Renal pelvis (tissue), 1 donor: ENCODE measurements at regions not wholly inside any gene's neighbourhood (a gene's known extent, or its start where the extent isn't known, plus 50 kb on each side); places are given as distances from the start of the nearest gene placed in this dataset.
"Not testable (repeated sequence)": the region's sequence is repeated elsewhere in the genome, so short reads cannot be mapped to it uniquely, and the experiment has no call there.

Experiments
- DNase-seq: peaks from one replicate; pipeline ENCODE4 v3.0.0-alpha.2; 2013

DNA sequence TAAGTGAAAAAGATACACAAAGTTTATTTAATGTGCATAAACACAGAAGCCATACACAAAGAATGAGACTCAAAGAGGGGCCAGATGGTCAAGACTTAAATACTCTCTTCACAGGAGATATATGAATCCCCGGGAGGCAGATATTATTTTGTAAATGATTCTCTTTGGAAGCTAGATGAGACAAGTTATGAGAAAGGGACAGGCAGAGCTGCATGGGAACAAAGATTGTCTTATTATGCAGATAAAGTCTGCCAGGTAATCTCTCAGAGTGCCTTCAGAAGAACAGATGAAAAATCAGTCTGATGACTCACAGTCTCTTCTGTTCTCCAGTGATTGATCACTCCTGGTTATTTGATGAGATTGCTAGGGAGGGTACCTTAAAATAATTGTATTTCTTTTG lies 89.0 kb downstream of the NAF1 start:
- no peak for DNase-seq

GRCh38 chr4:163072222-163072621 lies 94.5 kb downstream of the NAF1 start:
- DNase-seq = no peak

- no peak for DNase-seq
These were observed 95.4 kb downstream of the NAF1 start for GRCh38 chr4:163071308-163071707.

DNA sequence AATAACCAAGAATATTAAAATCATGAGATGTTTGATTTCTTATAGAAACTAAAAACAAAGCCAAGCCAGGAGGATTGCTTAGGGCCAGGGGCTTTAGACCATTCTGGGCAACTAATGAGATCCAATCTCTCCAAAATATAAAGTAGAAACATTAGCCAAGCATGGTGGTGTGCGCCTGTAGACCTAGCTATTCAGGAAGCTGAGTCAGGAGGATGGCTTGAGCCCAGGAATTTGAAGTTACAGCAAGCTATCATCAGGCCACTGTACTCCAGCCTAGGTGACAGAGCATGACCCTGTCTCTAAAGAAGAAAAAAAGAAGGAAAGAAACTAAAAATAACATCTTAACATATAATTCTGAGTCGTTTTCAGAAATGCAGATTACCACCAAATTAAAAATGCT lies 96.7 kb downstream of the NAF1 start:
- no peak for DNase-seq

DNA sequence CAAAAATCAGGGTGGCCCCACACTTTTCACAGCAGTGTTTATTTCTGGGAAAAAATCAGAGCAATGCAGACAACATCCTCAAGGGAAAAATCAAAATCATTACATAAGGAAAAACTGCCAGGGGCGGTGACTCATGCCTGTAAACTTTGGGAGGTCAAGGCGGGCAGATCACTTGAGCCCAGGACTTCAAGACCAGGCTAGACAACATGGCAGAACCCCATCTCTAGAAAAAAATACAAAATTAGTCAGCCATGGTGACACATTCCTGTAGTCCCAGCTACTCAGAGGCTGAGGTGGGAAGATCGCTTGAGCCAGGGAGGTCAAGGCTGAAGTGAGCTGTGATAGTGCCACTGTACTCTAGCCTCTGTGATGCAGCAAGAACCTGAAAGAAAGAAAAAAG lies 102.8 kb downstream of the NAF1 start:
- DNase-seq = no peak

DNA sequence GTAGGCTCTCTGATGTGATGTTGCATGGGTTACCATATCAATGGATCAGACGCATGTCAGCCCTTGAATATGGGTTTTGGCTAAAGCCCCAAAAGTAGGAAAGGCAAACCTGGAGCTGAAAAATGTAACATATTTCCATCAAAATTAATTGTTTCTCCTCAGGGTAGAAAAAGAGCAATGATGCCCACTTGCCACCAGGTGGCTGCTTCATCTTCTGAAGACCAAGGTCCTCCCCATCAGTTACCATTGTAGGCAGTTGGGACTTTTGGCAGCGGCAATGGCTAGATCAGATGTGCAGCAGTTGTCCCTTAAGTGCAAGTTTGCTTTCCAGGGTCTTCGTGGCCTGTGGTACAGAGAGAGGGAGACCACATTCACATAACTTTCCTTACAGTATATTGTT lies 118.2 kb downstream of the NAF1 start:
- DNase-seq = no peak

DNA sequence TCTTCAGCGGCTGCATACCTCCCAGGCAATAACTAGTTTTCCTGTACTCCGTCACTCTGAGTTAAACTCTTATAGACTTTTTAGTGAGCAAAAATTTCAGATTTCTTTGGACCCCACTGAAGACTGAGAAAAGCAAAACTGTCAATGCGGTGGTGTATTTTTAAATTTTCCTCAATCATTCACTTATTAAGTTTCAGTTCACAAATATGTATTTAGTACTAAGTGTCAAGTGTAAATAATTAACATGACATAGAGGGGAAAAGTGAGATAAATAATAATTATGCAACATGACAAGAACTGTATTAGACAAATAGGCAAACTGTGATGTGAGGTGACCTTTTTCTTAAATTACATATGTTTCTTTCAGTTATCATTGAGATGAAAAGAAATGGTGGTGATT lies 124.4 kb downstream of the NAF1 start:
- no peak for DNase-seq

DNA sequence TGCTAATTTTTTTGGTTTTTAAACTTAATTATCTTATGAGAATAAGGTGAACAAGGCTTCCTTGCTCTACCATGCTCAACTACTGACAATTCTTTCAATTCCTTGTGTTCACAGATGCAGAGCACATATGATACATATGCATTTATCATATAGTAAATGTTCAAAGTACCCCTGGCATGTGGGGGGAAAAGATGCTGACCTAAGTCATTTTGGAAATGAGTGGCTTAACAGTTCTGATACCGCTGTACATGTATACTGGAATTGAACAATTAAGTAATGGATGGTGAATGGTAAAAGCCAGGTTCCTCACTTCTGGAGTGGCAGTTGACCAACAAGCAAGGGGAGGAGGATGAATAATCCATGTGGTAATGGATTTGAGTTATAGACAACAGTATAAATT lies 149.6 kb downstream of the NAF1 start:
- DNase-seq = no peak

DNA sequence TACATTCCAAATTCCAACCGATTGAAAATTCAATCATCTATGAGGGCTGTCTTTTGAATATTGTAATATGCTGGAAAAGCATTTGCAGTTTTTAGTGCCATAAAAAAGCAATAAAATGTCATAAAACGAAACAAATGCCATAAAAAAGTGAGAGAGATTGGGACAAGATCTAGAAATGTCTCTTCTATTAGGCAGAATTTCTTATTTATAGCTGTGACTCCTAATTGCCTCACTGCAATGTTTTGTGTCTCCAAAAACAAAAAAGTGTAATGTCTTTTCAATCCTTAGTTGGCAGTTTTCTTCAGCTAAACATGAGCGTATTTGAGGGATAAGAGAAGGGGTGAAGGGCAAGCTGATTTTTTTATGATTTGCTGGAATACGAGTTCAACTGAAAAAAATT lies 153.9 kb downstream of the NAF1 start:
- no peak for DNase-seq

- DNase-seq = no peak
These were observed 162.7 kb downstream of the NAF1 start for GRCh38 chr4:163003979-163004378.

DNA sequence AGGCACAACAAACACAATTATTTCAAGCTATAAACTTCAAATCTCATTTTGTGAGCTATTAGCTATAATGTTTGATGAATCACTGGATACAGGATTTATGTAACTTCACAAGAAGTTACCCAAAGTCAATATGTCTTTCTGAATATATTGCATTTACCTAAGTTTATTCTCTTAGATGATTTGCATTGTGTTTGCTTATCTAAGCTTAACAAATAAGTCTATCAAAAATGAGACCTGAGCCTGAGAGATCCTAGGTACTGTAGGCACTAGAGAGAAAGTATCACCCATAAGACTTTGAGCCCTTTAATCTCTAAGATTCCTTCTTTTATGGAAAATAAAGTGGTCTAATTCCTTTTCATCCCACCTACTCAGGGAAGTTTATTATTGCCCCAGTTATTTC lies 178.2 kb downstream of the NAF1 start:
- no peak for DNase-seq

GRCh38 chr4:162985131-162985530 lies 181.6 kb downstream of the NAF1 start:
- no peak for DNase-seq

GRCh38 chr4:162984621-162985020 lies 182.1 kb downstream of the NAF1 start:
- no peak for DNase-seq

- DNase-seq = no peak
These were observed 184.9 kb downstream of the NAF1 start for GRCh38 chr4:162981823-162982222.

- no peak for DNase-seq
These were observed 188.3 kb downstream of the NAF1 start for GRCh38 chr4:162978398-162978797.

GRCh38 chr4:162977788-162978187 lies 188.9 kb downstream of the NAF1 start:
- no peak for DNase-seq

DNA sequence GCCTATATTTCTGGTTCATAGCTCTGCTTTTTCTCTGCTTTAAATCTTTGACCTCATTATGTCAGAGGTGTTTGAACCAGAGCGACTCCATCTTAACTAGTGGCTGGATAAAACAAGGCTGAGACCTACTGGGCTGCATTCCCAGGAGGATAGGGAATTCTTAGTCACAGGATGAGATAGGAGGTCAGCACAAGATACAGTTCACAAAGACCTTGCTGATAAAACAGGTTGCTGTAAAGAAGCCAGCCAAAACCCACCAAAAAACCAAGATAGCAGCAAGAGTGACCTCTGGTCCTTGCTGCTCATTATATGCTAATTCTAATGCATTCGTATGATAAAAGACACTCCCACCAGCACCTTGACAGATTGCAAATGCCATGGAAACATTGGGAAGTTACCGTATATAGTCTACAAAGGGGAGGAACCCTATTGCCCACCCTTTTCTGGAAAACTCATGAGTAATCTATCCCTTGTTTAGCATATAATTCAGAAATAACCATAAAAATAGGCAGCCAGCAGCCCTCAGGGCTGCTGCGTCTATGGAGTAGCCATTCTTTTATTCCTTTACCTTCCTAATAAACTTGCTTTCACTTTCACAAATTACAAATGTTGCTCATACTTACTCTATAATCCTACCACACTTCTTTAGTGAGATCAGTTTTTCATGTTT lies 193.9 kb downstream of the NAF1 start:
- DNase-seq = no peak

GRCh38 chr4:162969194-162969593 lies 197.5 kb downstream of the NAF1 start:
- no peak for DNase-seq

DNA sequence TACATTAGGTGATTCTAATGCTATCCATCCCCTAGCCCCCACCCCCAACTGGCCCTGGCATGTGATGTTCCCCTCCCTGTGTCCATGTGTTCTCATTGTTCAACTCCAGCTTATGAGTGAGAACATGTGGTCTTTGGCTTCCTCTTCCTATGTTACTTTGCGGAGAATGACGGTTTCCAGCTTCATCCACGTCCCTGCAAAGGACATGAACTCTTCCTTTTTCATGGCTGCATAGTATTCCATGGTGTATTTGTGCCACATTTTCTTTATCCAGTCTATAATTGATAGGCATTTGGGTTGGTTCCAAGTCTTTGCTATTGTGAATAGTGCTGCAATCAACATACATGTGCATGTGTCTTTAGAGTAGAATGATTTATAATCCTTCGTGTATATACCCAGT lies 200.7 kb downstream of the NAF1 start:
- not testable (repeated sequence) for DNase-seq

- peak; percentile 30 for DNase-seq
These were observed 207.6 kb downstream of the NAF1 start for GRCh38 chr4:162959046-162959445.

DNA sequence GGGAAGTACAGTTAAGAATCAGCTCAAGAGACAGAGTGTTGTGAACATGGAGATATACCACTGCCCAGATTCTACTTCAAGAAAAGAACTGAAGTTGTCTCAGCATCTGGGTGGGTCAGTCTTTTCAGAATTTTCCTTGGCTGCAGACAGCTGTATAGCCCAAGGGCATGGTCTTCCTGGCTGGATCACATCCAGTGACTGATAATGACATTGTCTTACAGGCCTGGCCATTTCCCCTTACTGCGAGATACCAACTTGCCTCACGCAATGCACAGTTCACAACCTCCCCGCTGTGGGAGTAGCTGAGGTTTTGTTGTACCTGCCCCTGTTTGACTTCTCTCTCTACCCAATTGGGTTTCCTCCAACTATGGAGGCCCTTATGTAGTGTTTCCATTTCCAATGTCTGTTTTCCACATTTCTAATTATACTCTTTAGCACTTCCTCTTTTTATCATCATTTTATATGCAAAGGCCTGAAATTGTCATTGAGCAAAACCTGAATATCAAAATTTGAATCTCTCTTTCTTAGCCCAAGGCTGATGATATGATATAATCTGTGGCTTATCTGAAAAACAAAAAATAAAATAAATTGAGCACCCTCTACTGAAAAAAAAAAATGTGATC lies 209.1 kb downstream of the NAF1 start:
- DNase-seq = no peak

- DNase-seq = no peak
These were observed 211.7 kb downstream of the NAF1 start for GRCh38 chr4:162954976-162955375.

DNA sequence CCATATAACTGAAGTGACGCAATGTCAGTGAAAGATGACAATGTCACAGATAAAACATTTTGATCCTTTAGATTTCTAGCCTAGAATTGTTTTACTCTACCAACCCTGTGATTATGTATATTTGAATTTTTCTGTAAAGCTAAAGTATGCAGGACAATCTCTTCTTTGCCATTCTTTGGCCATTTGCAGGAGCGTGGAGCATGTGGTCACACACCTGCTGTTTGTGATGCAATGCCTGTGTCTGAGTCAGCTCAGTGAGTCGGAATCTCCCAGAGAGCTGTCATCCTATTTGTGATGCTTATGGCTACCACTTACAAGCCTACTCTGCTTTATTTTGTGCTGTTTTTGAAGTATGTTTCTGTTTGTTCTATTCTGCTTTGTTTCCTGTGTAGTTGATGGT lies 214.5 kb downstream of the NAF1 start:
- DNase-seq = no peak

GRCh38 chr4:162945713-162946112 lies 221.0 kb downstream of the NAF1 start:
- no peak for DNase-seq
